Erythroblast (primary cell): ENCODE measurements at regions not wholly inside any gene's neighbourhood (a gene's known extent, or its start where the extent isn't known, plus 50 kb on each side); places are given as distances from the start of the nearest gene placed in this dataset.

Experiments used
- GATA1 ChIP-seq: IDR thresholded peaks from 2 replicates; pipeline ENCODE4 v1.6.1; 2011; ENCODE audit warnings: low read depth, mild to moderate bottlenecking, control low read depth, low read length, moderate library complexity
- POLR2A ChIP-seq: IDR thresholded peaks from 2 replicates; pipeline ENCODE4 v1.6.1; 2011; ENCODE audit warnings: mild to moderate bottlenecking, low read length

DNA sequence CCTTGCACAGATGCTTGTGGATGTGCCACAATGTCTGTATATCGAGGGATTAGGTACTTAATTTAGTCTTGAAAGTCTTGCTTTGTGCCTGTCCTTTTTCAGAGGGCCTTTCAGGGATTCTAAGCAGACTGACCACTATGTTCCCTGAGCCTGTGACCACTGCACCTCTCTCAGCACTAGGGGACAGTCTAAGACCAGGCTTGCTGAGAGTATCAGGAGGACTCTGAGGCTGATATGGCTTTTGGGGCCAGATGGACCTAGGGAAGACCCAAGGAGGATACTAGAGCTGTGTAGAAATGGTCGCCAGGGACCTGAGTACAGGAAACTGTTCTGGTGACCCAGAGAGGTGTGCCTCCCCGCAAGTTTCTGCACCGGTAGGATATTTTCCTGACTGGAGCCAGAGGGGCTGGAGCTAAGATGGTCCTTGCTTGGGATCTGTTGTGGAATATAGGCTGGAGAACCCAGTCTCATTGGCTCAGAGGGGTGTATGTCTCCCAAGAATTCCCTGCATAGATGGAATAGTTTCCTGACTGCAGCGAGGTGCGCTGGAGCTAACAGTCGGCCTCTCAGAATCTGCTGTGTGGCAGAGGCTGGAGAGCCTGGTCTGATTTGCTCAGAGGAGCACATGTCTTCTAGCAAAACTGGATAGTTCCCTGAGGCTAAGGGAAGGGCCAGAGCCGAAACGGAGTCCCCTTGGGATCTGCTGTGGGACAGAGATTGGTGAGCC is 213.2 kb upstream of the DCBLD2 start:
- no peak for TF ChIP-seq POLR2A
- no peak for TF ChIP-seq GATA1
